Breast epithelium (tissue), 3 donors: ENCODE measurements at regions not wholly inside any gene's neighbourhood (a gene's known extent, or its start where the extent isn't known, plus 50 kb on each side); places are given as distances from the start of the nearest gene placed in this dataset.

Experiments used
- POLR2A ChIP-seq: fragments of 450-650 bp; IDR thresholded peaks from one replicate; pipeline ENCODE4 v1.6.1; 2016; ENCODE audit warnings: antibody characterized with exemption, mild to moderate bottlenecking, moderate library complexity
- POLR2AphosphoS5 ChIP-seq, 3 donors: sonication (generic); formaldehyde crosslinking; IDR thresholded peaks; one replicate each; pipeline ENCODE4 v1.6.1; 2017; ENCODE audit warnings: antibody characterized with exemption in 3 of 3

DNA sequence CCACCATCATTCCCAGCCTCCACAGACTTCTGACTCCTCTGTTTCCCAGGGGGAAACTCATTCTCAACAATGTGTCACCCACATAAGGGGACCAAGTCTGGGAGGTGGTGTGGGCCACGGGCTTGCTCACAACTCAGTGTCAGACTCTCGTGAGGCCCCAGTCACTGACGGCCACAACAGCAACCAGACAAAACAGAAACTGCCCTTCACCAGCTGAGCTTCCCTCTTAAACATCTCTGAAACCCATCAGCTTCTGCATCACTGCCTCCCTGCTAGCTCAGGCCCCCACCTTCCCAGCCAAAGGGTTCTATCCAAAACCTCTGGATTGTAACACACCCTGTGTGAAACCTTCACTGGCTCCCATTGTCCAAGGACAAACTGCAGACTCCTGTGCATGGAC is 273.4 kb downstream of the CDK5RAP2 start:
- TF ChIP-seq POLR2A, result no peak
- no peak for TF ChIP-seq POLR2AphosphoS5 (IDR thresholded peaks at IDR 0.05)
